ENCODE measurements at regions not wholly inside any gene's neighbourhood (a gene's known extent, or its start where the extent isn't known, plus 50 kb on each side); places are given as distances from the start of the nearest gene placed in this dataset.

DNA sequence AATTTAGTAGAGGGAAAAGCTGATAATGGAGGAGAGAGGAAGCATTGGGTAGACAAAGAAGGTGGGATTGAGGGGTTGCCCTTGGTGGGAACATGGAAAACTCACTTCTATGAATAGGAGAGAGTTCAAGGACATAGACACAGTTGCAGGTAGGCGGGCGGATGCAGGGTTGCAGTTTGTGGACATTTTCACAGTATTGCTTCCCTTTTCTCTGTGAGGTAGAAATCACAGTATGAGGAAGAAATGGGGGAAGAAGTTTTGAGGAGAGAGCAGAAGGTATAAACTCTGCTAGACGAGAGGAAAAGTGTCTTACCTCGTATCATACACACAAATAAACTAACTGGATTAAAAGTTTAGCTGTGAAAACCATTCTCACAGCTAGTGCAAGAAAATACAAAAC is 200.7 kb upstream of the ECI2 start:
- TF ChIP-seq CTCF (conservative IDR thresholded peaks at IDR 0.05; ENCODE audit: low read length), result no peak
- TF ChIP-seq EZH2phosphoT487 (IDR thresholded peaks at IDR 0.05; ENCODE audit: borderline replicate concordance, low read depth, low read length), result no peak
